Breast epithelium (tissue), 3 donors: ENCODE measurements at regions not wholly inside any gene's neighbourhood (a gene's known extent, or its start where the extent isn't known, plus 50 kb on each side); places are given as distances from the start of the nearest gene placed in this dataset.

Experiments used
- POLR2AphosphoS5 ChIP-seq, 3 donors: sonication (generic); formaldehyde crosslinking; IDR thresholded peaks; one replicate each; pipeline ENCODE4 v1.6.1; 2017; ENCODE audit warnings: antibody characterized with exemption in 3 of 3
- TF ChIP-seq, protein P1 (sequence below), 3 donors: fragments of 450-650 bp; IDR thresholded peaks; one replicate each; pipeline ENCODE4 v1.5.1; 2016 to 2017; ENCODE audit warnings: antibody characterized with exemption in 3 of 3, mild to moderate bottlenecking in 3 of 3, moderate library complexity in 3 of 3

DNA sequence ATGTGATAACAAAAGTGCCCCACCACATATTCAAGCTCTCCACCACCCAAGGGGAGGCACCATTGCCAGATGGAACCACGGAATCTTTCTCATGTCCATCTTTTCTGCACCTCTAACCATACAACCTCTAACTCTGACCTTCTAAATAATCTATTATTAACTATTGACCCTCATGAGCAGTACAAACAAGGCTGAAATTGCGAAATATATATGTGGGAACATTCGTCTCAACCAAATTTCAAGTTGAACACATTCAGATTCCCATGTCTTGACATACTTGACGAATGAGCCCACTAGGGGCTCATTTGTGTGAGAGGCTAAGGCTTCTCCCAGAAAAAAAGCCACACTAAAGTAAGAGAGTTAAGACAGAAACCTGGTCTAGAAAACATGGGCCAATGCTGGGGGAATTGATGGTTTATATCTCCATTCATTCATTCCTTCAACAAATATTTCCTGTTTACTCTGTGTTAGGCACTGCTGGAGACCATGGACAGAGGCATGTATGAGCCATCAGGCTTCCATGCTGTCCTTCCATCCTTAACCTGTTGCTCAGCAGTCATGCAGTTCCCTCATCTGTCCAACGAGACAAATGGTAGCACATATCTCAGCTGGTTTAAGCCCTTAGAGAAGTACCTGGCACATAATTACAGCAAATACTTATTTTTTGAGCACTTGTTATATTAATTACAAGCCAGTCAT is 130.4 kb downstream of the ESM1 start:
- TF ChIP-seq POLR2AphosphoS5 (IDR thresholded peaks at IDR 0.05) = no peak
- TF ChIP-seq, protein P1, sequence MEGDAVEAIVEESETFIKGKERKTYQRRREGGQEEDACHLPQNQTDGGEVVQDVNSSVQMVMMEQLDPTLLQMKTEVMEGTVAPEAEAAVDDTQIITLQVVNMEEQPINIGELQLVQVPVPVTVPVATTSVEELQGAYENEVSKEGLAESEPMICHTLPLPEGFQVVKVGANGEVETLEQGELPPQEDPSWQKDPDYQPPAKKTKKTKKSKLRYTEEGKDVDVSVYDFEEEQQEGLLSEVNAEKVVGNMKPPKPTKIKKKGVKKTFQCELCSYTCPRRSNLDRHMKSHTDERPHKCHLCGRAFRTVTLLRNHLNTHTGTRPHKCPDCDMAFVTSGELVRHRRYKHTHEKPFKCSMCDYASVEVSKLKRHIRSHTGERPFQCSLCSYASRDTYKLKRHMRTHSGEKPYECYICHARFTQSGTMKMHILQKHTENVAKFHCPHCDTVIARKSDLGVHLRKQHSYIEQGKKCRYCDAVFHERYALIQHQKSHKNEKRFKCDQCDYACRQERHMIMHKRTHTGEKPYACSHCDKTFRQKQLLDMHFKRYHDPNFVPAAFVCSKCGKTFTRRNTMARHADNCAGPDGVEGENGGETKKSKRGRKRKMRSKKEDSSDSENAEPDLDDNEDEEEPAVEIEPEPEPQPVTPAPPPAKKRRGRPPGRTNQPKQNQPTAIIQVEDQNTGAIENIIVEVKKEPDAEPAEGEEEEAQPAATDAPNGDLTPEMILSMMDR (IDR thresholded peaks at IDR 0.05) = no peak
